ENCODE measurements at regions not wholly inside any gene's neighbourhood (a gene's known extent, or its start where the extent isn't known, plus 50 kb on each side); places are given as distances from the start of the nearest gene placed in this dataset.

- H3K9me3 ChIP-seq, result peaks cover 5% of the 10 kb centered on the region; the same call in 1 of the 2 replicates
- no peaks in the 10 kb centered on the region for H3K4me1 ChIP-seq
- no peak overlapping the region for H3K9ac ChIP-seq
- no peak overlapping the region for H3K27ac ChIP-seq
- no peaks in the 10 kb centered on the region for H3K36me3 ChIP-seq
- H3K4me3 ChIP-seq, result no peak overlapping the region
- H3K4me2 ChIP-seq, result no peak overlapping the region
- no peaks in the 10 kb centered on the region for H3K27me3 ChIP-seq
- TF ChIP-seq Cebpa-rat (IDR thresholded peaks at IDR 0.05), result no peak
- H4K20me1 ChIP-seq, result no peaks in the 10 kb centered on the region
Measured at GRCh38 chr16:76190480-76190879, 86.7 kb upstream of the CNTNAP4 start.

GRCh38 chr16:76193906-76194615 lies 83.1 kb upstream of the CNTNAP4 start:
- H3K4me1 ChIP-seq, result no peaks in the 10 kb centered on the region
- no peak overlapping the region for H3K27ac ChIP-seq
- TF ChIP-seq Cebpa-rat (IDR thresholded peaks at IDR 0.05), result no peak
- H3K27me3 ChIP-seq, result no peaks in the 10 kb centered on the region
- no peaks in the 10 kb centered on the region for H4K20me1 ChIP-seq
- H3K36me3 ChIP-seq, result no peaks in the 10 kb centered on the region
- H3K9me3 ChIP-seq, result no peaks in the 10 kb centered on the region
- H3K9ac ChIP-seq, result no peak overlapping the region
- H3K4me3 ChIP-seq, result no peak overlapping the region
- H3K4me2 ChIP-seq, result no peak overlapping the region

- Histone ChIP-seq H4K20me1 (no peaks in the 10 kb centered on the region), H3K9me3 (no peaks in the 10 kb centered on the region), H3K9ac (no peak overlapping the region), H3K4me1 (no peaks in the 10 kb centered on the region), H3K27me3 (no peaks in the 10 kb centered on the region), H3K4me2 (no peak overlapping the region), H3K36me3 (no peaks in the 10 kb centered on the region), H3K27ac (no peak overlapping the region), H3K4me3 (no peak overlapping the region)
- no peak for TF ChIP-seq Cebpa-rat (IDR thresholded peaks at IDR 0.05)
Measured at GRCh38 chr16:76194616-76195015, 82.6 kb upstream of the CNTNAP4 start.

- Histone ChIP-seq H3K9me3 (no peaks in the 10 kb centered on the region), H3K4me3 (no peak overlapping the region), H3K4me2 (no peak overlapping the region), H3K4me1 (no peaks in the 10 kb centered on the region), H3K27me3 (no peaks in the 10 kb centered on the region), H3K36me3 (no peaks in the 10 kb centered on the region), H4K20me1 (no peaks in the 10 kb centered on the region), H3K27ac (no peak overlapping the region), H3K9ac (no peak overlapping the region)
- TF ChIP-seq Cebpa-rat (IDR thresholded peaks at IDR 0.05), result no peak
Measured at GRCh38 chr16:76195056-76195455, 82.1 kb upstream of the CNTNAP4 start.

- no peak for TF ChIP-seq Cebpa-rat (IDR thresholded peaks at IDR 0.05)
- H3K4me1 ChIP-seq, result no peaks in the 10 kb centered on the region
- H3K9ac ChIP-seq, result no peak overlapping the region
- no peaks in the 10 kb centered on the region for H3K36me3 ChIP-seq
- no peak overlapping the region for H3K27ac ChIP-seq
- no peak overlapping the region for H3K4me3 ChIP-seq
- no peaks in the 10 kb centered on the region for H4K20me1 ChIP-seq
- no peak overlapping the region for H3K4me2 ChIP-seq
- H3K27me3 ChIP-seq, result no peaks in the 10 kb centered on the region
- H3K9me3 ChIP-seq, result no peaks in the 10 kb centered on the region
Measured at GRCh38 chr16:76195648-76196047, 81.6 kb upstream of the CNTNAP4 start.

GRCh38 chr16:76197900-76198299 lies 79.3 kb upstream of the CNTNAP4 start:
- no peak overlapping the region for H3K4me3 ChIP-seq
- H3K9ac ChIP-seq, result no peak overlapping the region
- no peaks in the 10 kb centered on the region for H3K36me3 ChIP-seq
- H3K4me1 ChIP-seq, result no peaks in the 10 kb centered on the region
- no peak overlapping the region for H3K4me2 ChIP-seq
- no peaks in the 10 kb centered on the region for H4K20me1 ChIP-seq
- H3K27me3 ChIP-seq, result no peaks in the 10 kb centered on the region
- H3K27ac ChIP-seq, result no peak overlapping the region
- H3K9me3 ChIP-seq, result no peaks in the 10 kb centered on the region
- TF ChIP-seq Cebpa-rat (IDR thresholded peaks at IDR 0.05), result no peak

- Histone ChIP-seq H3K4me1 (no peaks in the 10 kb centered on the region), H3K27ac (no peak overlapping the region), H3K9ac (no peak overlapping the region), H3K36me3 (no peaks in the 10 kb centered on the region), H4K20me1 (no peaks in the 10 kb centered on the region), H3K4me2 (no peak overlapping the region), H3K9me3 (no peaks in the 10 kb centered on the region), H3K4me3 (no peak overlapping the region), H3K27me3 (no peaks in the 10 kb centered on the region)
- TF ChIP-seq Cebpa-rat (IDR thresholded peaks at IDR 0.05), result no peak
Measured at GRCh38 chr16:76199681-76200220, 77.5 kb upstream of the CNTNAP4 start.

- H3K36me3 ChIP-seq, result no peaks in the 10 kb centered on the region
- H3K9me3 ChIP-seq, result no peaks in the 10 kb centered on the region
- no peak overlapping the region for H3K9ac ChIP-seq
- no peaks in the 10 kb centered on the region for H4K20me1 ChIP-seq
- no peak overlapping the region for H3K27ac ChIP-seq
- H3K4me2 ChIP-seq, result no peak overlapping the region
- TF ChIP-seq Cebpa-rat (IDR thresholded peaks at IDR 0.05), result no peak
- no peaks in the 10 kb centered on the region for H3K4me1 ChIP-seq
- H3K27me3 ChIP-seq, result no peaks in the 10 kb centered on the region
- H3K4me3 ChIP-seq, result no peak overlapping the region
Measured at GRCh38 chr16:76201385-76201784, 75.8 kb upstream of the CNTNAP4 start.

GRCh38 chr16:76204249-76204648 lies 73.0 kb upstream of the CNTNAP4 start:
- Histone ChIP-seq H3K4me3 (no peak overlapping the region), H3K27ac (no peak overlapping the region), H4K20me1 (no peaks in the 10 kb centered on the region), H3K4me1 (no peaks in the 10 kb centered on the region), H3K27me3 (no peaks in the 10 kb centered on the region), H3K4me2 (no peak overlapping the region), H3K36me3 (no peaks in the 10 kb centered on the region), H3K9me3 (no peaks in the 10 kb centered on the region), H3K9ac (no peak overlapping the region)
- TF ChIP-seq Cebpa-rat (IDR thresholded peaks at IDR 0.05), result no peak

GRCh38 chr16:76207270-76207669 lies 69.9 kb upstream of the CNTNAP4 start:
- no peaks in the 10 kb centered on the region for H3K36me3 ChIP-seq
- no peak overlapping the region for H3K9ac ChIP-seq
- H3K4me1 ChIP-seq, result no peaks in the 10 kb centered on the region
- no peak overlapping the region for H3K4me2 ChIP-seq
- no peak overlapping the region for H3K27ac ChIP-seq
- H4K20me1 ChIP-seq, result no peaks in the 10 kb centered on the region
- H3K27me3 ChIP-seq, result no peaks in the 10 kb centered on the region
- TF ChIP-seq Cebpa-rat (IDR thresholded peaks at IDR 0.05), result no peak
- H3K9me3 ChIP-seq, result no peaks in the 10 kb centered on the region
- no peak overlapping the region for H3K4me3 ChIP-seq
